HFF-Myc (cell line): ENCODE measurements at regions not wholly inside any gene's neighbourhood (a gene's known extent, or its start where the extent isn't known, plus 50 kb on each side); places are given as distances from the start of the nearest gene placed in this dataset.
"Not testable (repeated sequence)": the region's sequence is repeated elsewhere in the genome, so short reads cannot be mapped to it uniquely, and the experiment has no call there.

Source experiments
- DNase-seq: peaks from one replicate; pipeline ENCODE4 v3.0.0-alpha.2; 2011; ENCODE audit warnings: low read depth; ENCODE audit errors: extremely low read depth
- H3K4me3 ChIP-seq: replicated peaks from 2 replicates; pipeline ENCODE4 v1.5.1; 2011; ENCODE audit warnings: low read depth, mild to moderate bottlenecking, control low read depth, low read length
- TF ChIP-seq, protein P1 (sequence below): IDR thresholded peaks from 2 replicates; pipeline ENCODE4 v1.5.1; 2012; ENCODE audit warnings: mild to moderate bottlenecking, low read depth, low read length, control low read depth; ENCODE audit errors: missing control alignments

DNA sequence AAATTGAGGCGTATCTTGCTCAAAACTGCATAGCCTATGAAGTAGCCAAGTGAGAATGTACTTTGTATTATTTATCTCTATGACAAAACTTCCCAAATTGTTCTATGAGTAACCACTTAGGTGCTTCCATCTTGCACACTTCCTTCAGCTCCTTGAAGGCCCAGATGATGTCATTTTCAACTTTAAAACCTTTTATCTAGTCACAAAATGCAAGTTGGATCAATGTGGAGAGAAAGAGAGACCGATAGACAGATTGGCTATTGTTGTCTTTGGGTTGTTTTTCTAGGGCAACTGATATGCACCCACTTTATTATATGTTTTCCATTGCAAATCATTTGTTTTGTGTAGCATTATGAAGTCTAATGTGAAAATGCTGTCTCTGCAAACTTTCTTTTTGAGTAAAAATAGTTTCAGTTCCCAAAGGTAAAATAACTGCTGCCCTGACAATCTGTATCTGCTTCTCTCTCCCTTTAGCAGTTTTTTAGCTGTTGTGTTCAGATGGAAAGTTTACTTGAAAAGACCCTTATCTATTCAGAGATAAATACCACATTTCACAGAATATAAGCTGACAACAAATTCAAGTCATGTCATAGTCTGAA, 73.7 kb upstream of the CITED2 start:
- TF ChIP-seq, protein P1, sequence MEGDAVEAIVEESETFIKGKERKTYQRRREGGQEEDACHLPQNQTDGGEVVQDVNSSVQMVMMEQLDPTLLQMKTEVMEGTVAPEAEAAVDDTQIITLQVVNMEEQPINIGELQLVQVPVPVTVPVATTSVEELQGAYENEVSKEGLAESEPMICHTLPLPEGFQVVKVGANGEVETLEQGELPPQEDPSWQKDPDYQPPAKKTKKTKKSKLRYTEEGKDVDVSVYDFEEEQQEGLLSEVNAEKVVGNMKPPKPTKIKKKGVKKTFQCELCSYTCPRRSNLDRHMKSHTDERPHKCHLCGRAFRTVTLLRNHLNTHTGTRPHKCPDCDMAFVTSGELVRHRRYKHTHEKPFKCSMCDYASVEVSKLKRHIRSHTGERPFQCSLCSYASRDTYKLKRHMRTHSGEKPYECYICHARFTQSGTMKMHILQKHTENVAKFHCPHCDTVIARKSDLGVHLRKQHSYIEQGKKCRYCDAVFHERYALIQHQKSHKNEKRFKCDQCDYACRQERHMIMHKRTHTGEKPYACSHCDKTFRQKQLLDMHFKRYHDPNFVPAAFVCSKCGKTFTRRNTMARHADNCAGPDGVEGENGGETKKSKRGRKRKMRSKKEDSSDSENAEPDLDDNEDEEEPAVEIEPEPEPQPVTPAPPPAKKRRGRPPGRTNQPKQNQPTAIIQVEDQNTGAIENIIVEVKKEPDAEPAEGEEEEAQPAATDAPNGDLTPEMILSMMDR = no peak
- DNase-seq = no peak

DNA sequence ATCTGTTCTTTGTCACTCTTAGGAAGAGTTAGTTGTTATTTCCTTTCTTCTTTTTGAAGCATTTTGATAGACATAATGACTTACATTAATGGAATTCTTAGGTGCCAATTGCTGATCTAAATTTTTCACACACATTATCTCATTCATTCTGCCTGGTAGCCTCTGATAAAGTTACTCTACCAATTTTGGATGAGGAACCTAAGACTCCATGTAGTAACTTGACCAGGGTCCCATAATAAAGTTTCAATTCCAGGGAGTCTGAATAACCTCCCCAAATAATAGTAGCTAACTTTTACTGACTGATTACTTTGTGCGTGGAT, 73.2 kb upstream of the CITED2 start:
- TF ChIP-seq, protein P1 = no peak
- no peak overlapping the region for H3K4me3 ChIP-seq
- DNase-seq = no peak

More for the DNA sequence above, 73.7 kb upstream of the CITED2 start:
- H3K4me3 ChIP-seq = no peak overlapping the region

DNA sequence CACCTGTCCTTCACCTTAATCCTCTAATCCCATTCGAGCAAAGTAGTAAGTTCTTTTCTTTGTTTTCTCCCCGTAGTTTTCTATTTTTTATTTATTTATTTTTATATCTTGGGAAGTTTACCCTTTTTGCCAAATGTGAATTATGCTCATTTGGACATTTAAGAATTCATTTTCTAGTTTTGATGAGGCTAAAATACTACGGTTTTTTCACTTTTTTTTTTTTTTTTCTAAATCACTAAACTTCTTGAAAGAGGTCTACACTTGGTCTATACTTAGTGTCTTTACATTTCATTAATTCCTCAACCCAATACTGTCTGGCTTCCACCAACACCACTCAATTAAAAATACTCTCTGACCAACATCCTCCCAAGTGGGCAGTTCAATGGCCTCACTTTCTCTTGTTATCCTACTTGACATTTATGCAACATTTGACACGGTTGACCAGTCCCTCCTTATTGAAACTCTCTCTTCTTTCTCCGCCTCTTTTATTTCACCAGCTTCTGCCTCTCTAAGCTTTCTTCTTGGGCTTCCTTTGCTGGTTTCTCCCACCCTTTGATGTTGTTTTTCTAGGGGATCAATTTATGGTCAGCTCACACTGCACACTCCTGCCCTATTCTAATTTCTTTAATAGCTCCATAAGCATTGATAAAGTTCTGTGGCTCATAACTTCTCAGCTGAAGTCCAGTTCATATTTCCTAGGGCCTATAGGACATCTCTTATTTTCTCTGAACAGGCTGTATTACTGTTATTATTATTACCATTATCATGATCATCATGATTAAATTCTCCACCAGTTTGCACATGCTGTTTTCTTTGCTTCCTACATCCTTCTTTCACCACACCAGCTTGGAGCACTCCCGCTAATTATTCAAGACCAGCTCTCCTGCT, 72.6 kb upstream of the CITED2 start:
- TF ChIP-seq, protein P1 = no peak
- no peak overlapping the region for H3K4me3 ChIP-seq
- DNase-seq = no peak

DNA sequence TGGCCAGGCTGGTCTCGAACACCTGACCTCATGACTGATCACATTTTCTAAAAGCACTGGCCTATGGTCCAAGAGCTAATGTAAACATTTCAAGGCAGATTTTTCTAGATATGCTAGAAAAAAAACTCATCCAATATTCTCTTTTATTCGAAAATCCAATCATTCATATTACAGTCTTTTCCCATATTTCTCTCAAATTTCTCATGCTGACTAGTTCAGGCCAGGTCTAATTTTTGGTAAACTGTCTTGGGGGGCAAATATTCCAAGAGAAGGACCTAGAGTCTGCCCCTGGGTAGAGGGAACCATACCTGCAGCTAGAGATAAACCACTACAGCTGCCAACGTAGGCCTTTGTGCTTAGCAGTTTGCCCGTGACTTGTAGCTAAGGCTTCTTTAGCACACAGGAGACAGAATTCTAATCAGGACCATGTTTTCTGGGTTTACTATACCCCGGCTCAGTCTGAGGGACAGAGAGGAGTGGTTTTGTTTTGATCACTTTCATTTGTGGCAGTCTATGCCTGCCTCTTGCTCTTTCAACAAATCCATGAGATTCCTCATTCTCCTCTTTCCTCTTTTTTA, 71.8 kb upstream of the CITED2 start:
- DNase-seq = no peak
- no peak overlapping the region for H3K4me3 ChIP-seq
- TF ChIP-seq, protein P1 = no peak

DNA sequence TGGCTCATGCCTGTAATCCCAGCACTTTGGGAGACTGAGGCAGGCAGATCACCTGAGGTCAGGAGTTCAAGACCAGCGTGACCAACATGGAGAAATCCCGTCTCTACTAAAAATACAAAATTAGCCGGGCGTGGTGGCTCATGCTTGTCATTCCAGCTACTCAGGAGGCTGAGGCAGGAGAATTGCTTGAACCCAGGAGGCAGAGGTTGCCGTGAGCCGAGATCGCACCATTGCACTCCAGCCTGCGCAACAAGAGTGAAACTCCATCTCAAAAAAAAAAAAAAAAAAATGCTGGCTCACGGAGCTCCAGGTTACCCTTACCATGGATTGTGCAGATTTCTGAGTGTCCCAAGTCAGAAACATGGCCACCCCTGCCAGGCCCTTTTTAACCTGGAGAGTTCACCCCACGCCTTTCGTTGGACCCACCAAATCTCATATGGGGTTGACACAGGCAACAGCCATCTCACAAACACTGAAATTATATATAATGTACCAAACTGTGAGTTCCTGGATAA, 69.9 kb upstream of the CITED2 start:
- not testable (repeated sequence) for H3K4me3 ChIP-seq, DNase-seq

DNA sequence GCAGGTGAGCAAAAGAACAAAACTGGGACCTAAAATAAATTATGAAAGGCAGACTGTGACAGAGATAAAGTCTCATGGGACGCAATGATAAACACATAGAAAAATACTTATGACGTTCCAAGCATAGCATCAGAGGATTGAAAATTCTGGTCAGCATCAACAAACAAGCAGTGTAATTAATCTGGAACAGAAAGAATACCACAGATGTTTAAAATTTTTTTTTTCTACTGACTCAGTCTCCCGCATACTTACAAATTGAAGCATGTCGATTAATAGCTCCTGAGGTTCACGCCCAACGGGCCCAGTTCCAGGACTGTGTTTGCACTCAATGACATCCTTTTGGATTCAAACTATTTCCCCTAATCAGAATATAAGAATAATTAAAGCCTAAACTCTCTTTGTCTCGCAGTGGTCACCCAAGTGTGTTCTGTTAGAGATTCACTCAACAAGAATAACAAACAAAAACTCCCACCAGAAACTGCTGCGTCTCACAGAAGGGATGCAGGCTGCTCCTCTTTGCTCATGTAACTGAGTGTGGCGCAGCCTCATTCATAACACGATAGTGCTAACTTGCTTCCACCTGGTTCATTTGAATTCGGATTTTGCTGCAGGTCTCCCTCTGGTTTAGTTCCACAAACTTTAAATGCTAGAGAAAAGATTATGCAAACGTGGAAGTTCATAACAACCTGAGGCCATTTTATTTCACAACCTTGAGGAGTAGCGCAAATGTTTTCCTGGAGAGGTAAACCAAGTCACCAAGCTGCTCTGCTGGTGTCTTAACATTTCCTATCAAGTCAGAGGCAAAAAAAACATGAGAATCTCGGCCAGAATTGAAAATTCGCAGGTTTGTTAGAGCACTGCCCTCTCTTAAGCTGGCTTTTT, 69.0 kb upstream of the CITED2 start:
- TF ChIP-seq, protein P1 = no peak
- no peak overlapping the region for H3K4me3 ChIP-seq
- DNase-seq = no peak
